A673 (cell line): ENCODE measurements at regions not wholly inside any gene's neighbourhood (a gene's known extent, or its start where the extent isn't known, plus 50 kb on each side); places are given as distances from the start of the nearest gene placed in this dataset.

Experiments
- EZH2 ChIP-seq: fragments of 200-600 bp; sonication (generic); IDR thresholded peaks from 2 replicates; pipeline ENCODE4 v1.6.1; 2017; ENCODE audit warnings: borderline replicate concordance, low read depth, mild to moderate bottlenecking, mixed read lengths, antibody characterized with exemption, low read length; ENCODE audit not compliant: poor library complexity, severe bottlenecking
- TF ChIP-seq, protein P1 (sequence below): fragments of 300-800, 200-600 bp; sonication (generic); conservative IDR thresholded peaks from 2 replicates; pipeline ENCODE4 v1.5.1; 2017; ENCODE audit warnings: low read depth, mild to moderate bottlenecking, antibody characterized with exemption, low read length, moderate library complexity, mixed read lengths

GRCh38 chr4:103329642-103330041 lies 131.5 kb upstream of the CENPE start:
- TF ChIP-seq, protein P1, sequence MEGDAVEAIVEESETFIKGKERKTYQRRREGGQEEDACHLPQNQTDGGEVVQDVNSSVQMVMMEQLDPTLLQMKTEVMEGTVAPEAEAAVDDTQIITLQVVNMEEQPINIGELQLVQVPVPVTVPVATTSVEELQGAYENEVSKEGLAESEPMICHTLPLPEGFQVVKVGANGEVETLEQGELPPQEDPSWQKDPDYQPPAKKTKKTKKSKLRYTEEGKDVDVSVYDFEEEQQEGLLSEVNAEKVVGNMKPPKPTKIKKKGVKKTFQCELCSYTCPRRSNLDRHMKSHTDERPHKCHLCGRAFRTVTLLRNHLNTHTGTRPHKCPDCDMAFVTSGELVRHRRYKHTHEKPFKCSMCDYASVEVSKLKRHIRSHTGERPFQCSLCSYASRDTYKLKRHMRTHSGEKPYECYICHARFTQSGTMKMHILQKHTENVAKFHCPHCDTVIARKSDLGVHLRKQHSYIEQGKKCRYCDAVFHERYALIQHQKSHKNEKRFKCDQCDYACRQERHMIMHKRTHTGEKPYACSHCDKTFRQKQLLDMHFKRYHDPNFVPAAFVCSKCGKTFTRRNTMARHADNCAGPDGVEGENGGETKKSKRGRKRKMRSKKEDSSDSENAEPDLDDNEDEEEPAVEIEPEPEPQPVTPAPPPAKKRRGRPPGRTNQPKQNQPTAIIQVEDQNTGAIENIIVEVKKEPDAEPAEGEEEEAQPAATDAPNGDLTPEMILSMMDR = no peak
- TF ChIP-seq EZH2 = no peak
